Pancreas (tissue), 10 donors: ENCODE measurements at regions not wholly inside any gene's neighbourhood (a gene's known extent, or its start where the extent isn't known, plus 50 kb on each side); places are given as distances from the start of the nearest gene placed in this dataset.

ENCODE experiments used
- ATAC-seq, 4 donors: fragments of 200-7000 bp; cut with Tn5 transposase; one replicate each; pipeline versions ENCODE4 v1.8.0 to v1.9.1; 2020; ENCODE audit warnings: mild to moderate bottlenecking in 4 of 4, moderate library complexity in 4 of 4
- DNase-seq, 6 donors: peaks; one replicate each; pipeline ENCODE4 v3.0.0-alpha.2; 2020
- FAIRE-seq: peaks from 2 replicates; lab custom pipeline; 2012; peaks lifted over from hg19 to GRCh38; lab: Jason Lieb, UNC
- H3K27ac ChIP-seq, 4 donors: fragments of 200-600 bp; sonication (generic); 1 replicate in 3 of 4; 2 replicates in 1 of 4; pipeline versions ENCODE4 v1.5.0 to v1.8.0; 2020
- H3K27me3 ChIP-seq, 4 donors: fragments of 200-600 bp; one replicate each; pipeline ENCODE4 v1.8.0; 2021
- H3K36me3 ChIP-seq, 3 donors: fragments of 200-600 bp; sonication (generic) in 1 of 3; one replicate each; pipeline versions ENCODE4 v1.5.0 to v1.8.0; 2020 to 2021
- H3K4me1 ChIP-seq, 3 donors: fragments of 200-600 bp; one replicate each; pipeline ENCODE4 v1.8.0; 2021
- H3K4me3 ChIP-seq, 4 donors: fragments of 200-600 bp; sonication (generic) in 2 of 4; one replicate each; pipeline versions ENCODE4 v1.5.0 to v1.8.0; 2020 to 2021
- H3K9me3 ChIP-seq, 4 donors: fragments of 200-600 bp; one replicate each; pipeline ENCODE4 v1.8.0; 2021
- WGBS, 2 donors: extraction: QIAGEN DNeasy Blood & Tissue Kit; methylation state at CpG; one replicate each; pipeline ENCODE4 v1.1.7; 2013; 5-methylcytosine and 5-hydroxymethylcytosine counted together
- intact Hi-C, 3 donors: fragments of 100-400 bp; cut with DNase I; formaldehyde crosslinking; loops; one replicate each; pipeline versions ENCODE4 v1.11.1 to v1.14.2; 2022
- TF ChIP-seq, protein P1 (sequence below), 4 donors: fragments of 200-600 bp; sonication (generic) in 3 of 4; IDR thresholded peaks; one replicate each; pipeline versions ENCODE4 v1.5.0 to v1.8.0; 2021; ENCODE audit warnings: antibody characterized with exemption in 4 of 4
- donor health status: healthy with polysubstance abuse.
- donor health status: DM: no; HTN: no; CAD: no; lungs with moderate emphysema.
- donor health status: DM: no; HTN: no; CAD: no.
- donor health status: control.
- donor health status: control.
- donor health status: Bipolar disorder and iron deficiency.
- donor health status: DM: yes; HTN: yes; CAD: no.
- donor health status: DM: no; HTN: no; CAD: no.
- donor health status: DM: no; HTN: no; CAD: no.
- donor health status: DM: yes; HTN: yes; CAD: no.

- TF ChIP-seq, protein P1, sequence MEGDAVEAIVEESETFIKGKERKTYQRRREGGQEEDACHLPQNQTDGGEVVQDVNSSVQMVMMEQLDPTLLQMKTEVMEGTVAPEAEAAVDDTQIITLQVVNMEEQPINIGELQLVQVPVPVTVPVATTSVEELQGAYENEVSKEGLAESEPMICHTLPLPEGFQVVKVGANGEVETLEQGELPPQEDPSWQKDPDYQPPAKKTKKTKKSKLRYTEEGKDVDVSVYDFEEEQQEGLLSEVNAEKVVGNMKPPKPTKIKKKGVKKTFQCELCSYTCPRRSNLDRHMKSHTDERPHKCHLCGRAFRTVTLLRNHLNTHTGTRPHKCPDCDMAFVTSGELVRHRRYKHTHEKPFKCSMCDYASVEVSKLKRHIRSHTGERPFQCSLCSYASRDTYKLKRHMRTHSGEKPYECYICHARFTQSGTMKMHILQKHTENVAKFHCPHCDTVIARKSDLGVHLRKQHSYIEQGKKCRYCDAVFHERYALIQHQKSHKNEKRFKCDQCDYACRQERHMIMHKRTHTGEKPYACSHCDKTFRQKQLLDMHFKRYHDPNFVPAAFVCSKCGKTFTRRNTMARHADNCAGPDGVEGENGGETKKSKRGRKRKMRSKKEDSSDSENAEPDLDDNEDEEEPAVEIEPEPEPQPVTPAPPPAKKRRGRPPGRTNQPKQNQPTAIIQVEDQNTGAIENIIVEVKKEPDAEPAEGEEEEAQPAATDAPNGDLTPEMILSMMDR (IDR thresholded peaks at IDR 0.05), result no peak
- no peak for DNase-seq
- WGBS, 2 donors, result 40 to 63% methylated on average over 4 of the region's 4 CpGs
Measured at GRCh38 chr4:81946996-81947395, 426.8 kb downstream of the HNRNPD start.

DNA sequence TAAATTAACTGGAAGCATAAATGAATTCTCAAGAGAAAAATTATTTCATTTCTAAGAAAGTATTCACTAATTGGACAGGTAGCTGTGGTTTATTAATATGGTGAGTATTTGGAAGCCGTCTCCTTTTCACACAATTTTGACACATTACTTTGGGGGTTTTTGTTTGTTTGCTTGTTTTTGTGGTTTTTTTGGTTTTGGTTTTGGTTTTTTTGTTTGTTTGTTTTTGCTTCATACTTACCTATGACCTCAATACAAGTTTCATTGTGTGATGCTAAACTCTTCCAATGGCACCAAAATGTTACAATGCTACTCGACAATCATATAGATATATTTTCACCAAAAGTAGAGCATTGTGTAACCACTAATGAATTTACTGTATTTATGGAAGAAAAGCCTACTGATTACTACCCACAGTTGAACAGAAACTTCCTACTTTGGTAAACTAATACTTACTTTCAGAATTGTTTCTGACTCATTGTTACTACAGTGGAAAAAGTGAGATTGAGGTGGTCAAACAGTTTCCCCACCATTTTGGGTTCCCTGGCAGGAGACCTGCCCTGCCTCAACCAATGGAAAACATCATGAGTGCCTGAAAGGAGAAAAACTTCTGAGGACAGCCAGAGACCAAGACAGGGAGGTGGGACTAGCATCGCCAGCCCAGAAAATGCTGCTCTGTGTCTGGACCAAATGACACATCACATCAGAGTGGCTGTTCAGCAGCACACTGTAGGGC lies 443.1 kb downstream of the HNRNPD start:
- H3K4me3 ChIP-seq, result no peak overlapping the region
- intact Hi-C loops, result no loop called here
- H3K36me3 ChIP-seq, result no peaks in the 10 kb centered on the region
- TF ChIP-seq, protein P1 (IDR thresholded peaks at IDR 0.05), result no peak
- no peak for DNase-seq
- no peaks in the 10 kb centered on the region for H3K4me1 ChIP-seq
- WGBS, 2 donors, result 77 to 83% methylated on average over 3 of the region's 3 CpGs
- no peak for ATAC-seq
- FAIRE-seq, result no peak
- H3K27ac ChIP-seq, result no peak overlapping the region
- H3K9me3 ChIP-seq, result no peaks in the 10 kb centered on the region
- no peaks in the 10 kb centered on the region for H3K27me3 ChIP-seq

More at GRCh38 chr4:81946996-81947395, 426.8 kb downstream of the HNRNPD start:
- intact Hi-C loops, result no loop called here
- H3K36me3 ChIP-seq, result no peaks in the 10 kb centered on the region
- no peaks in the 10 kb centered on the region for H3K4me1 ChIP-seq
- no peaks in the 10 kb centered on the region for H3K27me3 ChIP-seq
- no peaks in the 10 kb centered on the region for H3K9me3 ChIP-seq
- no peak overlapping the region for H3K27ac ChIP-seq
- H3K4me3 ChIP-seq, result no peak overlapping the region
- ATAC-seq (no peak), FAIRE-seq (no peak)

GRCh38 chr4:81923140-81923539 lies 450.7 kb downstream of the HNRNPD start:
- TF ChIP-seq, protein P1 (IDR thresholded peaks at IDR 0.05), result no peak
- H3K27me3 ChIP-seq, result no peaks in the 10 kb centered on the region
- intact Hi-C loops, result no loop called here
- no peak for ATAC-seq
- WGBS, 2 donors, result 53 to 59% methylated on average over 2 of the region's 2 CpGs
- no peak for FAIRE-seq
- no peak for DNase-seq
- no peak overlapping the region for H3K4me3 ChIP-seq
- H3K4me1 ChIP-seq, result no peaks in the 10 kb centered on the region
- no peaks in the 10 kb centered on the region for H3K36me3 ChIP-seq
- no peak overlapping the region for H3K27ac ChIP-seq
- H3K9me3 ChIP-seq, result no peaks in the 10 kb centered on the region

DNA sequence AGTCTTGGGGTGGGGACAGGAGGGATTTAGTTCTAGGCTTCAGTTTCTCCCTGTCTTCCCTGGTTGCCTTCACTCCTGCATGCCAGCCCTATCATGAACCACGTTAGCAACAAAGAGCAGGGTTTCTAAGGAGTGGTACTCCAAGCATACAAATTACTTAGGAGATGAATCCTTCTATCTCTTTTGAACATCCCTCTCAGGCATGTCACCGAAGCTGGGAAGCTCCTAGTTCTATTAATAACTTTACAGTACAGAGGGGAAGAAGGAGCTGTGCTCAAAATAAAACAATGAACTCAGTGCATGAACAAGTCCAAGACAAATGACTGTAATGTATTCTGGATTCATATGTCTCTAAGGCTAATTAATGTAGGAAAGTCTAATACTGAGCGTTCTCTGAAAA lies 450.6 kb upstream of the RASGEF1B start:
- Histone ChIP-seq H3K27me3 (no peaks in the 10 kb centered on the region), H3K9me3 (no peaks in the 10 kb centered on the region), H3K27ac (no peak overlapping the region), H3K4me3 (no peak overlapping the region), H3K36me3 (no peaks in the 10 kb centered on the region), H3K4me1 (no peaks in the 10 kb centered on the region)
- DNase-seq, result no peak
- TF ChIP-seq, protein P1 (IDR thresholded peaks at IDR 0.05), result no peak
- no peak for FAIRE-seq
- intact Hi-C loops, result no loop called here
- no peak for ATAC-seq
- WGBS, 2 donors, result 50 to 63% methylated on average over 3 of the region's 3 CpGs

DNA sequence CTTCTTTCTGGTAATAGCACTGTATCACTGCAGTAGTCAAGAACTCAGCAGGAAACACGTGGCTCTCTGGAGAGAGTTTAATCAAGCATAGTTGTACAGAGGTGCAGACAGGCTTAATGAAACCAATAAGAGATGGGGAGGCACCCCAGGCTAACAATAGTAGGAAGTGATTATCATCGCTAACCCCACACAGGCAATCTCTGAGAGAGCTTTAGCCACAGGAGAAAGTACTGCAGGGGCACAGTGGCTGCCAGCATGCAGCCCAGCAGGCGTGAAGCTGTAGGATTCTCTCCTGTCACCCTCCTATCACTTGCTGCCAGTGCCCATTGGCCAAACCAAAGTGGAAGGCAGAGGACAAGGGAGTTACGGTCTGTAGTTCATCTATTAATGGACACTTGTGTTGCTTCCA lies 450.0 kb upstream of the RASGEF1B start:
- FAIRE-seq, result no peak
- H3K4me1 ChIP-seq, result no peaks in the 10 kb centered on the region
- H3K9me3 ChIP-seq, result no peaks in the 10 kb centered on the region
- DNase-seq, result no peak
- no peaks in the 10 kb centered on the region for H3K27me3 ChIP-seq
- no peak for ATAC-seq
- TF ChIP-seq, protein P1 (IDR thresholded peaks at IDR 0.05), result no peak
- 60 to 63% methylated on average over 4 of the region's 4 CpGs for WGBS, 2 donors
- H3K27ac ChIP-seq, result no peak overlapping the region
- H3K36me3 ChIP-seq, result no peaks in the 10 kb centered on the region
- H3K4me3 ChIP-seq, result no peak overlapping the region
- intact Hi-C loops, result no loop called here
